Uterus (tissue), 3 donors: ENCODE measurements at regions not wholly inside any gene's neighbourhood (a gene's known extent, or its start where the extent isn't known, plus 50 kb on each side); places are given as distances from the start of the nearest gene placed in this dataset.
"Not testable (repeated sequence)": the region's sequence is repeated elsewhere in the genome, so short reads cannot be mapped to it uniquely, and the experiment has no call there.

Experiments used
- DNase-seq, 2 donors: peaks; one replicate each; pipeline ENCODE4 v3.0.0-alpha.2; 2019 to 2020
- H3K27ac ChIP-seq, 2 donors: fragments of 200-600 bp; sonication (generic); 1 replicate in 1 of 2; 2 replicates in 1 of 2; pipeline ENCODE4 v1.5.1; 2016 to 2018
- H3K27me3 ChIP-seq, 2 donors: fragments of 200-600 bp; sonication (generic); one replicate each; pipeline ENCODE4 v1.5.1; 2018 to 2019; ENCODE audit warnings: control low read depth in 1 of 2
- H3K36me3 ChIP-seq, 2 donors: fragments of 200-600 bp; sonication (generic); one replicate each; pipeline ENCODE4 v1.5.1; 2019; ENCODE audit warnings: control low read depth in 1 of 2
- H3K4me1 ChIP-seq, 2 donors: fragments of 200-600 bp; sonication (generic); one replicate each; pipeline ENCODE4 v1.5.1; 2018 to 2019; ENCODE audit warnings: control low read depth in 1 of 2
- H3K4me3 ChIP-seq, 2 donors: fragments of 200-600 bp; sonication (generic); 1 replicate in 1 of 2; 2 replicates in 1 of 2; pipeline ENCODE4 v1.5.1; 2018 to 2019; ENCODE audit warnings: mild to moderate bottlenecking in 1 of 2
- H3K9me3 ChIP-seq, 2 donors: fragments of 200-600 bp; sonication (generic); one replicate each; pipeline ENCODE4 v1.5.1; 2019; ENCODE audit warnings: control low read depth in 1 of 2
- POLR2A ChIP-seq, 2 donors: fragments of 450-650 bp; IDR thresholded peaks; one replicate each; pipeline ENCODE4 v1.6.1; 2016; ENCODE audit warnings: antibody characterized with exemption in 2 of 2, mild to moderate bottlenecking in 1 of 2, moderate library complexity in 1 of 2
- intact Hi-C: fragments of 100-400 bp; cut with DNase I; formaldehyde crosslinking; loops from one replicate; pipeline ENCODE4 v1.15.1; 2023; ENCODE audit warnings: low total_unique reads
- TF ChIP-seq, protein P1 (sequence below), 4 experiments: fragments of 200-600 bp in 2 of 4; fragments of 450-650 bp in 2 of 4; sonication (generic) in 2 of 4; IDR thresholded peaks; one replicate each; pipeline ENCODE4 v1.5.1; 2016 to 2019; ENCODE audit warnings: antibody characterized with exemption in 4 of 4, mild to moderate bottlenecking in 2 of 4, moderate library complexity in 1 of 4
- donor health status: DM: yes; HTN: yes; CAD: no.

DNA sequence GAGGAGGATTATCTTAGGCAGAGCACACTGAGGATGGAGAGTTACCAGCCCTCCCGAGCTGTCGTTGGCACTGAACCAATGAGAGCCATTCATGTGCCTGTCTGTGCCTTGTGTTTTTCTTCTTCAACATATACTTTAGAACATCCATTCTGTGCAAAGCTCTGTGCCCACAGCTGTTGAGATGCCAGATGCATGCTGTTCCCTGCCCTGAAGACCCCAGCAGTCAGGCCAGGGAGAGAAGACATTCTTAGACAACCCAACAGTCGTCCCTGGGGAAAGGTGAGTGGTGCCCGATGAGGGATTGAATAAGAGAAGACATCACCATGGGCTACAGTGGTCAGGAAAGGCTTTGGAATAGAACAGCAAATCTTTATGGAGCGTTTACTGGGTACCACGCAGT lies 114.1 kb downstream of the NRN1 start:
- intact Hi-C loops = no loop called here
- Histone ChIP-seq H3K4me3 (no peak overlapping the region), H3K36me3 (no peaks in the 10 kb centered on the region), H3K27ac (no peak overlapping the region), H3K4me1 (no peaks in the 10 kb centered on the region), H3K9me3 (no peaks in the 10 kb centered on the region), H3K27me3 (no peaks in the 10 kb centered on the region)
- TF ChIP-seq, protein P1, sequence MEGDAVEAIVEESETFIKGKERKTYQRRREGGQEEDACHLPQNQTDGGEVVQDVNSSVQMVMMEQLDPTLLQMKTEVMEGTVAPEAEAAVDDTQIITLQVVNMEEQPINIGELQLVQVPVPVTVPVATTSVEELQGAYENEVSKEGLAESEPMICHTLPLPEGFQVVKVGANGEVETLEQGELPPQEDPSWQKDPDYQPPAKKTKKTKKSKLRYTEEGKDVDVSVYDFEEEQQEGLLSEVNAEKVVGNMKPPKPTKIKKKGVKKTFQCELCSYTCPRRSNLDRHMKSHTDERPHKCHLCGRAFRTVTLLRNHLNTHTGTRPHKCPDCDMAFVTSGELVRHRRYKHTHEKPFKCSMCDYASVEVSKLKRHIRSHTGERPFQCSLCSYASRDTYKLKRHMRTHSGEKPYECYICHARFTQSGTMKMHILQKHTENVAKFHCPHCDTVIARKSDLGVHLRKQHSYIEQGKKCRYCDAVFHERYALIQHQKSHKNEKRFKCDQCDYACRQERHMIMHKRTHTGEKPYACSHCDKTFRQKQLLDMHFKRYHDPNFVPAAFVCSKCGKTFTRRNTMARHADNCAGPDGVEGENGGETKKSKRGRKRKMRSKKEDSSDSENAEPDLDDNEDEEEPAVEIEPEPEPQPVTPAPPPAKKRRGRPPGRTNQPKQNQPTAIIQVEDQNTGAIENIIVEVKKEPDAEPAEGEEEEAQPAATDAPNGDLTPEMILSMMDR (IDR thresholded peaks at IDR 0.05) = no peak
- no peak for TF ChIP-seq POLR2A (IDR thresholded peaks at IDR 0.05)
- no peak for DNase-seq

DNA sequence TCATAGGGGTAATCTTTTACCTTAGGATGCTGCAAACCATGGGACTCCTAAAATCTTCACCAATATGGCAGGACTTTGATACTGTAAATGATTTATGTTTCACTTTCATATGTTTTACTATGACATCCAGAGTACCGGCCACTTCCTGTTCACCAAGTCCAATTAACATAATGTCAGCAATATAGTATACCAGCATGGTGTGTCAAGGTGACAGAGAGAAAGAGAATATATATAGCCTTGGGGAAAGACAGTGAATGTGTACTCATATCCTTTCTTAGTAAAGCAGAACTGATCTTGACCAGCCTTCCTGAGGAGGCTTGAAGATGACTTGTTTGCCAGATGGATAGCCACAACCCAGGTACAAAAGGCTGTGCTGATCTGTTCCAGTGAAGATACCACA lies 127.9 kb downstream of the NRN1 start:
- H3K36me3 ChIP-seq = no peaks in the 10 kb centered on the region
- no peak overlapping the region for H3K4me3 ChIP-seq
- no peaks in the 10 kb centered on the region for H3K9me3 ChIP-seq
- no peak for TF ChIP-seq POLR2A (IDR thresholded peaks at IDR 0.05)
- TF ChIP-seq, protein P1 (IDR thresholded peaks at IDR 0.05) = no peak
- intact Hi-C loops = no loop called here
- H3K27me3 ChIP-seq = no peaks in the 10 kb centered on the region
- no peak overlapping the region for H3K27ac ChIP-seq
- no peak for DNase-seq
- H3K4me1 ChIP-seq = no peaks in the 10 kb centered on the region

DNA sequence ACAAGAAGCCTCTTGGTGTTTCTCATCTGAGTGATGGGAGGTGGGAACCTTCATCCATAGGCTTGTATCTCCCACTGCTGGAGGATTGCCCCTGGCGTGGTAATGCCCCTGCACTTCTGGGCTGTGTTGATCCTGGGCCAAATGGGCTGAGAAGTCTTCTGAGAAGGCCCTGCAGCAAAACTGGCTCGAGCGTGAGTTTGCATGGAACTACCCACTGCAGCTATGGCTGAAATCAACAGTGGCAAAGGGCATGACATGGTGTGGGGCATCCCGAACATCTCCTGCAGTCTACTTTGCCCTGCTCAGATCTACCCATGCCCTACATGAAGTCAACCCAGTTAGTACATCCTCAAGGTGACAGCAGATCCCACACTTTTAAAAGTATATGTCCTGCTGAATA lies 130.6 kb downstream of the NRN1 start:
- TF ChIP-seq, protein P1 (IDR thresholded peaks at IDR 0.05) = no peak
- TF ChIP-seq POLR2A (IDR thresholded peaks at IDR 0.05) = no peak
- no peak for DNase-seq
- no peaks in the 10 kb centered on the region for H3K9me3 ChIP-seq
- intact Hi-C loops = no loop called here
- no peak overlapping the region for H3K4me3 ChIP-seq
- no peaks in the 10 kb centered on the region for H3K36me3 ChIP-seq
- no peaks in the 10 kb centered on the region for H3K4me1 ChIP-seq
- H3K27me3 ChIP-seq = no peaks in the 10 kb centered on the region
- no peak overlapping the region for H3K27ac ChIP-seq

DNA sequence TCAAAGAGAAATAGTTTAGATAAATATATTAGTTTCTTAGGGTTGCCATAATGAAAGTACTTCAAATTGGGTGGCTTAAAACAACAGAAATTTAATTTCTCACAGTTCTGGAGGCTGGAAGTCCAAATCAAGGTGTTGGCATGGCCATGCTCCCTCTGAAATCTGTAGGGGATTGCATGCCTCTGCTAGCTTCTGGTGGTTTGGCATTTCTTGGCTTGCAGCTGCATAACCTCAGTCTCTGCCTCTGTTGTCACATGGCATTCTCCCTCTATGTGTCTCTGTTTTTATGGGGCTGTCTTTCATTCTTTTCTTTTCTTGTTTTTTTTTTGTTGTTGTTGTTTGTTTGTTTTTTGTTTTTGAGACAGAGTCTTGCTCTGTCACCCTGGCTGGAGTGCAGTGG lies 132.7 kb downstream of the NRN1 start:
- H3K27ac ChIP-seq, intact Hi-C loops, H3K9me3 ChIP-seq, H3K4me3 ChIP-seq, H3K4me1 ChIP-seq, DNase-seq, H3K36me3 ChIP-seq, H3K27me3 ChIP-seq: not testable (repeated sequence)

DNA sequence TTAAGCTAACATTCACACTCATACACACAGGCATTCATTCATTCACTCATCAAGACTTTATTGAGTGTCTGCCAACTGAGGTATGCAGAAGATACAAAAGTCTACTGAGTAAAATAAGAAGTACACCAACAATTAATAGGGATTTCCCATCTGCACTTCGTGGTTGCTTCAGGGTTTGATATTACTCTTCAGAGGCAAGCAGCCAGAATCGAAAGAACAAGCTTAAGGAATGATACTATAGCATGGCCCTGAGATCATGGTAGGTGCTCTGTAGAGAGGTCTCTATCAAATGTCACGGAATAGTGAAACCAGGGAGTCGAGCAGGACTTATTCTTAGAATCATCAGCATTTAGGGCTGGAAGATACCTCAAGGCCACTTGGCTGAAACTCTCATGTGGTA lies 135.4 kb downstream of the NRN1 start:
- Histone ChIP-seq H3K27me3 (no peaks in the 10 kb centered on the region), H3K27ac (no peak overlapping the region), H3K9me3 (no peaks in the 10 kb centered on the region), H3K36me3 (no peaks in the 10 kb centered on the region), H3K4me3 (no peak overlapping the region), H3K4me1 (no peaks in the 10 kb centered on the region)
- intact Hi-C loops = no loop called here
- TF ChIP-seq, protein P1 (IDR thresholded peaks at IDR 0.05) = no peak
- DNase-seq = no peak

DNA sequence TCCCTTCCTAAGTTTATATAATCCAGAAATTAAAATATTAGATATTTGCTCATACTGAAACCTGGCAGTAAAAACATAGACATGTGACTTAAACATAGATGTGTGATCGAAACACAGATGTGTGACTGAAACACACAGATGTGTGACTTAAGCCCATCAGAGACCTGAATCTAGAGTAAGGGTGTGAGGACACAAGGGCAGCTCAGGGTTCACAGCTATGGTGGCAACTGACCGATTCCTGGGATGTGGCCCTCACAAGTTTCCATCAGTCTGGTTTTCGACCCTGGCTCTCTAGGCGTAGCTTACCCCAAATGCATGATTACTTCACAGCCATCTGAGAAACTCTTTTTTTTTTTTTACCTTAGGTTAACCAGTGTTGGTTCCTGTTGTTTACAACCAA lies 137.0 kb downstream of the NRN1 start:
- intact Hi-C loops = no loop called here
- DNase-seq = no peak
- H3K4me3 ChIP-seq = no peak overlapping the region

More for the DNA sequence above, 137.0 kb downstream of the NRN1 start:
- Histone ChIP-seq H3K4me1 (no peaks in the 10 kb centered on the region), H3K27ac (no peak overlapping the region), H3K36me3 (no peaks in the 10 kb centered on the region), H3K9me3 (no peaks in the 10 kb centered on the region), H3K27me3 (no peaks in the 10 kb centered on the region)
- no peak for TF ChIP-seq POLR2A (IDR thresholded peaks at IDR 0.05)
- TF ChIP-seq, protein P1 (IDR thresholded peaks at IDR 0.05) = no peak
